HG02943 (cell line): ENCODE measurements at regions not wholly inside any gene's neighbourhood (a gene's known extent, or its start where the extent isn't known, plus 50 kb on each side); places are given as distances from the start of the nearest gene placed in this dataset.
A peak's percentile ranks its signal among the peaks of the same experiment; 100 is the strongest.
"Not testable (repeated sequence)": the region's sequence is repeated elsewhere in the genome, so short reads cannot be mapped to it uniquely, and the experiment has no call there.

Source experiments
- ATAC-seq: cut with Tn5 transposase; IDR thresholded peaks from one replicate; pipeline ENCODE4 v1.9.1; 2021; ENCODE audit warnings: mild to moderate bottlenecking, low read depth, moderate library complexity; ENCODE audit not compliant: unreplicated experiment

GRCh38 chr5:158522776-158523175, 576.9 kb downstream of the EBF1 start:
- no peak for ATAC-seq

GRCh38 chr5:158521995-158522394, 577.7 kb downstream of the EBF1 start:
- no peak for ATAC-seq

GRCh38 chr5:158519433-158520021, 580.2 kb downstream of the EBF1 start:
- ATAC-seq, result no peak

- ATAC-seq, result no peak
Measured at GRCh38 chr5:158516521-158516920, 583.2 kb downstream of the EBF1 start.

- no peak for ATAC-seq
Measured at GRCh38 chr5:158514986-158515359, 584.7 kb downstream of the EBF1 start.

GRCh38 chr5:158514319-158514985, 585.3 kb downstream of the EBF1 start:
- no peak for ATAC-seq

- ATAC-seq, result no peak
Measured at GRCh38 chr5:158513490-158514318, 586.0 kb downstream of the EBF1 start.

- ATAC-seq, result peak; percentile 90
Measured at GRCh38 chr5:158511454-158511853, 588.3 kb downstream of the EBF1 start.

- no peak for ATAC-seq
Measured at GRCh38 chr5:158510479-158510878, 589.2 kb downstream of the EBF1 start.

- ATAC-seq, result no peak
Measured at GRCh38 chr5:158506648-158507047, 593.1 kb downstream of the EBF1 start.

GRCh38 chr5:158502686-158503085, 597.0 kb downstream of the EBF1 start:
- no peak for ATAC-seq

- no peak for ATAC-seq
Measured at GRCh38 chr5:158499892-158500418, 599.8 kb downstream of the EBF1 start.

- ATAC-seq, result no peak
Measured at GRCh38 chr5:158499075-158499891, 600.4 kb downstream of the EBF1 start.

- ATAC-seq, result no peak
Measured at GRCh38 chr5:158496624-158497023, 603.1 kb downstream of the EBF1 start.

GRCh38 chr5:158494541-158494940, 605.2 kb downstream of the EBF1 start:
- ATAC-seq, result no peak

GRCh38 chr5:158494044-158494443, 605.7 kb downstream of the EBF1 start:
- ATAC-seq, result not testable (repeated sequence)

- ATAC-seq, result no peak
Measured at GRCh38 chr5:158492841-158493242, 606.9 kb downstream of the EBF1 start.

GRCh38 chr5:158492136-158492535, 607.6 kb downstream of the EBF1 start:
- no peak for ATAC-seq

- ATAC-seq, result no peak
Measured at GRCh38 chr5:158487664-158488063, 612.1 kb downstream of the EBF1 start.

GRCh38 chr5:158487156-158487555, 612.6 kb downstream of the EBF1 start:
- no peak for ATAC-seq

- no peak for ATAC-seq
Measured at GRCh38 chr5:158486566-158486965, 613.1 kb downstream of the EBF1 start.
